CD14-positive monocyte (primary cell): ENCODE measurements at regions not wholly inside any gene's neighbourhood (a gene's known extent, or its start where the extent isn't known, plus 50 kb on each side); places are given as distances from the start of the nearest gene placed in this dataset.

Source experiments
- DNase-seq, 3 donors: peaks; one replicate each; pipeline ENCODE4 v3.0.0-alpha.2; 2011 to 2022
- H2AFZ ChIP-seq: 2 replicates; pipeline ENCODE4 v1.6.0; 2012; ENCODE audit warnings: mild to moderate bottlenecking, low read depth, low read length, inconsistent platforms; ENCODE audit not compliant: insufficient read depth, poor library complexity, severe bottlenecking
- H3K27ac ChIP-seq, 2 donors: 1 replicate in 1 of 2; 2 replicates in 1 of 2; pipeline ENCODE4 v1.5.1; 2012 to 2013; ENCODE audit warnings: low read length in 2 of 2, control low read depth in 1 of 2, inconsistent platforms in 1 of 2, low read depth in 1 of 2, mild to moderate bottlenecking in 1 of 2
- H3K27me3 ChIP-seq, 2 donors: one replicate each; pipeline versions ENCODE4 v1.6.0 to v1.6.1; 2011 to 2013; ENCODE audit warnings: low read length in 2 of 2; ENCODE audit not compliant: control insufficient read depth in 2 of 2, insufficient read depth in 2 of 2
- H3K36me3 ChIP-seq, 2 donors: replicated peaks in 1 of 2; 1 replicate in 1 of 2; 2 replicates in 1 of 2; pipeline versions ENCODE4 v1.5.1 to v1.6.1; 2012 to 2013; ENCODE audit warnings: low read length in 2 of 2, control low read depth in 1 of 2, inconsistent platforms in 1 of 2, mild to moderate bottlenecking in 1 of 2; ENCODE audit not compliant: insufficient read depth in 2 of 2, control insufficient read depth in 1 of 2
- H3K4me1 ChIP-seq, 2 donors: 1 replicate in 1 of 2; 2 replicates in 1 of 2; pipeline versions ENCODE4 v1.5.1 to v1.6.1; 2012 to 2013; ENCODE audit warnings: low read length in 2 of 2, control low read depth in 1 of 2, inconsistent platforms in 1 of 2, mild to moderate bottlenecking in 1 of 2, moderate library complexity in 1 of 2; ENCODE audit not compliant: insufficient read depth in 2 of 2, control insufficient read depth in 1 of 2
- H3K4me2 ChIP-seq: replicated peaks from 2 replicates; pipeline ENCODE3; 2012; ENCODE audit warnings: low read length, moderate library complexity, mild to moderate bottlenecking; ENCODE audit not compliant: poor library complexity, severe bottlenecking; ENCODE audit errors: extremely low read depth
- H3K4me3 ChIP-seq, 3 experiments: fragments of 200-600 bp in 1 of 3; sonication (generic) in 1 of 3; replicated peaks in 1 of 3; 1 replicate in 2 of 3; 2 replicates in 1 of 3; pipeline ENCODE4 v1.5.1; 2011 to 2013; ENCODE audit warnings: low read length in 3 of 3, mild to moderate bottlenecking in 3 of 3, control low read depth in 2 of 3, low read depth in 2 of 3, inconsistent platforms in 1 of 3, moderate library complexity in 1 of 3
- H3K79me2 ChIP-seq: 2 replicates; pipeline ENCODE4 v1.6.0; 2012; ENCODE audit warnings: mild to moderate bottlenecking, control low read depth, inconsistent platforms, low read length, moderate library complexity; ENCODE audit not compliant: insufficient read depth
- H3K9ac ChIP-seq: 2 replicates; pipeline ENCODE4 v1.6.0; 2017; ENCODE audit warnings: low read length, mild to moderate bottlenecking; ENCODE audit not compliant: insufficient read depth, poor library complexity, severe bottlenecking
- H3K9me3 ChIP-seq, 2 donors: replicated peaks in 1 of 2; 1 replicate in 1 of 2; 2 replicates in 1 of 2; pipeline versions ENCODE4 v1.5.1 to v1.6.1; 2012 to 2013; ENCODE audit warnings: low read length in 2 of 2, control low read depth in 1 of 2; ENCODE audit not compliant: control insufficient read depth in 1 of 2, insufficient read depth in 1 of 2
- H4K20me1 ChIP-seq: 2 replicates; pipeline ENCODE4 v1.6.0; 2012; ENCODE audit warnings: mild to moderate bottlenecking, low read length, control low read depth, moderate library complexity; ENCODE audit not compliant: insufficient read depth
- H3K27ac Mint-ChIP-seq, 7 donors: one replicate each; pipeline ENCODE4 v1.8.0; 2020; ENCODE audit warnings: mild to moderate bottlenecking in 7 of 7, mixed read lengths in 7 of 7, moderate library complexity in 6 of 7, inconsistent platforms in 2 of 7
- H3K27me3 Mint-ChIP-seq, 3 donors: one replicate each; pipeline ENCODE4 v1.8.0; 2021 to 2022; ENCODE audit warnings: low read depth in 3 of 3, mild to moderate bottlenecking in 3 of 3, mixed read lengths in 3 of 3, moderate library complexity in 3 of 3, inconsistent platforms in 1 of 3
- H3K36me3 Mint-ChIP-seq, 2 donors: one replicate each; pipeline ENCODE4 v1.8.0; 2020; ENCODE audit warnings: mixed read lengths in 2 of 2, inconsistent platforms in 1 of 2, mild to moderate bottlenecking in 1 of 2
- H3K4me1 Mint-ChIP-seq: one replicate; pipeline ENCODE4 v1.8.0; 2020; ENCODE audit warnings: mild to moderate bottlenecking, mixed read lengths
- H3K4me3 Mint-ChIP-seq, 2 donors: one replicate each; pipeline ENCODE4 v1.8.0; 2020; ENCODE audit warnings: mild to moderate bottlenecking in 2 of 2, mixed read lengths in 2 of 2, moderate library complexity in 1 of 2
- H3K9me3 Mint-ChIP-seq, 7 donors: one replicate each; pipeline ENCODE4 v1.8.0; 2020 to 2022; ENCODE audit warnings: mixed read lengths in 7 of 7, mild to moderate bottlenecking in 6 of 7, moderate library complexity in 6 of 7, inconsistent platforms in 2 of 7
- WGBS: methylation state at CpG from one replicate; pipeline ENCODE4 v1.1.5; 2013; ENCODE audit warnings: missing lambda C conversion rate; ENCODE audit not compliant: insufficient coverage; 5-methylcytosine and 5-hydroxymethylcytosine counted together
- intact Hi-C, 2 donors: fragments of 100-400 bp; cut with micrococcal nuclease; formaldehyde crosslinking; loops; one replicate each; pipeline versions ENCODE4 v1.15.0 to v1.15.1; 2023
- TF ChIP-seq, protein P1 (sequence below): fragments of 200-600 bp; IDR thresholded peaks from one replicate; pipeline ENCODE4 v1.8.0; 2022; ENCODE audit warnings: antibody characterized with exemption, mild to moderate bottlenecking

DNA sequence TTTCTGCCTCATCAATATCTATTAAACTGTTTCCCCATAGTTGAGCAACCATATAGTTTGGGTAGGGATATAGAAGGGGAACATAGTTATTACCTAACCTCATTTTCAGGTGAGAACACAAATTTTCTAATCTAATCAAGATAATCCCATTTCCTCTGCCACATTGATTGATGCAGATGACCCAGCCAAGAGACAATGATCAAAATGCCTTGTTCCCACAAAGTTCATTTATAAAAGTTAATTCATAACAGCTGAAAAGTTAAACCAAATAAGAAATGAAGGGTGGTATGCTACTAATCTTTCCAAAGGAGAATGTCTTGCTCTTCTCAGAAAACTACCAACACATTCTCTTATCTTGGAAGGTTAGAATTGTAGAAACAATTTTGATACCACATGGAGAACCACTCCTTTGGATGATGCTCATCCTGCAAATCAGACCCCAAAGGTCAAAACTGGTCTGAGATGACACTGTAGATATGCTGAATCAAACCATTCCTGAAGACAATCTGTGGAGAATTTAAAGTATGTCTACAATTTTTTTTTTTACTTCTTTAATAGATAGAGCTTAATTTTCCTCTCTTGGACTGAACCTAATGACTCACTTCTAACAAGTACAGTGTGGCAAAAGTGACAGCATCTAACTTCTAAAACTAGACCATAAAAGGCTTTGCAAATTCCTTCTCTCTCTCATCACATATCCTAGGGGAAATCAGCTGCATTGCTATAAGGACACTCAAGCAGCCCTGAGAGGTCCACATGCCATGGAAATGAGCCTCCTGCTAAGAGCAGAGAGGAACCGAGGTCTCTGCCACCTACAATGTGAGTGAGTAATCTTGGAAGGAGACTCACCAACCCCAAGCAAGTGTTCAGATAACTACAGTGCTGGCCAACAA lies 586.7 kb upstream of the TUSC1 start:
- H3K36me3 Mint-ChIP-seq, result no peaks in the 10 kb centered on the region
- no peaks in the 10 kb centered on the region for H3K4me1 Mint-ChIP-seq
- Histone ChIP-seq H3K4me2 (no peak overlapping the region), H3K79me2 (no peaks in the 10 kb centered on the region), H3K4me3 (no peak overlapping the region), H3K4me1 (no peaks in the 10 kb centered on the region), H4K20me1 (no peaks in the 10 kb centered on the region), H3K27me3 (no peaks in the 10 kb centered on the region), H3K36me3 (no peaks in the 10 kb centered on the region), H3K9me3 (peaks cover 0 to 3% of the 10 kb centered on the region in 2 donors), H3K9ac (no peak overlapping the region), H3K27ac (no peak overlapping the region), H2AFZ (no peak overlapping the region)
- WGBS, result no CpG with 5 or more reads among the region's 1 CpG
- H3K9me3 Mint-ChIP-seq, result peaks cover 0 to 10% (median 0%) of the 10 kb centered on the region in 7 donors
- no peak overlapping the region for H3K27ac Mint-ChIP-seq
- TF ChIP-seq, protein P1, sequence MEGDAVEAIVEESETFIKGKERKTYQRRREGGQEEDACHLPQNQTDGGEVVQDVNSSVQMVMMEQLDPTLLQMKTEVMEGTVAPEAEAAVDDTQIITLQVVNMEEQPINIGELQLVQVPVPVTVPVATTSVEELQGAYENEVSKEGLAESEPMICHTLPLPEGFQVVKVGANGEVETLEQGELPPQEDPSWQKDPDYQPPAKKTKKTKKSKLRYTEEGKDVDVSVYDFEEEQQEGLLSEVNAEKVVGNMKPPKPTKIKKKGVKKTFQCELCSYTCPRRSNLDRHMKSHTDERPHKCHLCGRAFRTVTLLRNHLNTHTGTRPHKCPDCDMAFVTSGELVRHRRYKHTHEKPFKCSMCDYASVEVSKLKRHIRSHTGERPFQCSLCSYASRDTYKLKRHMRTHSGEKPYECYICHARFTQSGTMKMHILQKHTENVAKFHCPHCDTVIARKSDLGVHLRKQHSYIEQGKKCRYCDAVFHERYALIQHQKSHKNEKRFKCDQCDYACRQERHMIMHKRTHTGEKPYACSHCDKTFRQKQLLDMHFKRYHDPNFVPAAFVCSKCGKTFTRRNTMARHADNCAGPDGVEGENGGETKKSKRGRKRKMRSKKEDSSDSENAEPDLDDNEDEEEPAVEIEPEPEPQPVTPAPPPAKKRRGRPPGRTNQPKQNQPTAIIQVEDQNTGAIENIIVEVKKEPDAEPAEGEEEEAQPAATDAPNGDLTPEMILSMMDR, result no peak
- H3K4me3 Mint-ChIP-seq, result no peak overlapping the region
- no peak for DNase-seq
- intact Hi-C loops, result no loop called here
- no peaks in the 10 kb centered on the region for H3K27me3 Mint-ChIP-seq

DNA sequence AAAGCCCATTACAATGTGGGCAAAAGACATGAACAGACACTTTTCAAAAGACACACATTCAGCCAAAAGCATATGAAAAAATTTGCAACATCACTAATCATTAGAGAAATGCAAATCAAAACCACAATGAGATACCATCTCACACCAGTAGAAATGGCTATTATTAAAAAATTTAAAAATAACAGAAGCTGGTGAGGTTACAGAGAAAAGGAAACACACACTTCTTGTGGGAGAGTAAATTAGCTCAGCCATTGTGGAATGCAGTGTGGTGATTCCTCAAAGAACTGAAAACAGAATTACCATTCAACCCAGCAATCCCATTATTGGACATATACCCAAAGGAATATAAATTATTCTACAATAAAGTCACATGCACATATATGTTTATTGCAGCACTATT lies 585.2 kb upstream of the TUSC1 start:
- peaks cover 0 to 3% of the 10 kb centered on the region in 2 donors for H3K9me3 ChIP-seq
- no peak for DNase-seq
- no peaks in the 10 kb centered on the region for H3K79me2 ChIP-seq
- TF ChIP-seq, protein P1, result no peak
- Mint-ChIP-seq H3K9me3 (peaks cover 0 to 7% (median 0%) of the 10 kb centered on the region in 7 donors), H3K27me3 (no peaks in the 10 kb centered on the region), H3K27ac (no peak overlapping the region), H3K4me3 (no peak overlapping the region), H3K36me3 (no peaks in the 10 kb centered on the region), H3K4me1 (no peaks in the 10 kb centered on the region)
- H2AFZ ChIP-seq, result no peak overlapping the region
- no peaks in the 10 kb centered on the region for H4K20me1 ChIP-seq
- H3K27ac ChIP-seq, result no peak overlapping the region
- no peaks in the 10 kb centered on the region for H3K36me3 ChIP-seq
- intact Hi-C loops, result no loop called here
- no peak overlapping the region for H3K4me3 ChIP-seq
- no peak overlapping the region for H3K9ac ChIP-seq
- no peaks in the 10 kb centered on the region for H3K27me3 ChIP-seq
- no peak overlapping the region for H3K4me2 ChIP-seq
- no peaks in the 10 kb centered on the region for H3K4me1 ChIP-seq
